Hepatocyte (in vitro differentiated cells): ENCODE measurements at regions not wholly inside any gene's neighbourhood (a gene's known extent, or its start where the extent isn't known, plus 50 kb on each side); places are given as distances from the start of the nearest gene placed in this dataset.

Experiments used
- DNase-seq: peaks from one replicate; pipeline ENCODE4 v3.0.0-alpha.2; 2016; ENCODE audit warnings: low spot score
- H2AFZ ChIP-seq: fragments of 200-600 bp; sonication (generic); 2 replicates; pipeline ENCODE4 v1.6.0; 2016; ENCODE audit warnings: antibody characterized with exemption, mild to moderate bottlenecking
- H3K27ac ChIP-seq: fragments of 200-600 bp; sonication (generic); 2 replicates; pipeline ENCODE4 v1.5.1; 2016; ENCODE audit warnings: mild to moderate bottlenecking
- H3K27me3 ChIP-seq: fragments of 200-600 bp; sonication (generic); 2 replicates; pipeline ENCODE4 v1.6.1; 2016
- H3K36me3 ChIP-seq: fragments of 200-600 bp; sonication (generic); replicated peaks from 2 replicates; pipeline ENCODE4 v1.5.1; 2016; ENCODE audit warnings: low read depth; ENCODE audit not compliant: insufficient read depth
- H3K4me1 ChIP-seq: fragments of 200-600 bp; sonication (generic); 2 replicates; pipeline ENCODE4 v1.5.1; 2016; ENCODE audit warnings: mild to moderate bottlenecking, moderate library complexity; ENCODE audit not compliant: insufficient read depth
- H3K4me2 ChIP-seq: fragments of 200-600 bp; sonication (generic); 2 replicates; pipeline ENCODE4 v1.6.0; 2016
- H3K4me3 ChIP-seq: fragments of 200-600 bp; sonication (generic); 2 replicates; pipeline ENCODE4 v1.5.1; 2016; ENCODE audit warnings: mild to moderate bottlenecking
- H3K79me2 ChIP-seq: fragments of 200-600 bp; sonication (generic); 2 replicates; pipeline ENCODE4 v1.6.0; 2017; ENCODE audit warnings: mild to moderate bottlenecking
- H3K9me2 ChIP-seq: fragments of 200-600 bp; sonication (generic); replicated peaks from 2 replicates; pipeline ENCODE4 v1.6.0; 2017; ENCODE audit warnings: mild to moderate bottlenecking; ENCODE audit not compliant: insufficient read depth
- H3K9me3 ChIP-seq: fragments of 200-600 bp; sonication (generic); 2 replicates; pipeline ENCODE4 v1.5.1; 2016; ENCODE audit warnings: low read depth, mild to moderate bottlenecking
- H4K20me1 ChIP-seq: fragments of 200-600 bp; sonication (generic); 2 replicates; pipeline ENCODE4 v1.6.0; 2016; ENCODE audit warnings: mild to moderate bottlenecking; ENCODE audit not compliant: insufficient read depth, poor library complexity, severe bottlenecking
- CTCF ChIP-seq: fragments of 200-600 bp; sonication (generic); IDR thresholded peaks from 2 replicates; pipeline ENCODE4 v1.5.1; 2016; ENCODE audit warnings: antibody characterized with exemption, mild to moderate bottlenecking; ENCODE audit not compliant: poor library complexity
- EZH2 ChIP-seq: fragments of 200-600 bp; sonication (generic); IDR thresholded peaks from 2 replicates; pipeline ENCODE4 v1.6.1; 2016; ENCODE audit warnings: antibody characterized with exemption, mild to moderate bottlenecking, borderline replicate concordance
- EZH2phosphoT487 ChIP-seq: fragments of 200-600 bp; sonication (generic); IDR thresholded peaks from one replicate; pipeline ENCODE4 v1.6.1; 2018; ENCODE audit warnings: antibody characterized with exemption, mild to moderate bottlenecking, low read depth, moderate library complexity; ENCODE audit not compliant: unreplicated experiment, severe bottlenecking
- WGBS: methylation state at CpG from one replicate; pipeline ENCODE4 v1.1.6; 2016; ENCODE audit warnings: low lambda C conversion rate; ENCODE audit errors: missing lambda C conversion rate; 5-methylcytosine and 5-hydroxymethylcytosine counted together

- no peaks in the 10 kb centered on the region for H3K9me3 ChIP-seq
- TF ChIP-seq EZH2, result no peak
- no peak for TF ChIP-seq EZH2phosphoT487
- no peak for TF ChIP-seq CTCF
- no peak overlapping the region for H3K4me2 ChIP-seq
- H3K4me1 ChIP-seq, result peaks cover under 1% of the 10 kb centered on the region
- no peaks in the 10 kb centered on the region for H3K79me2 ChIP-seq
- H3K27me3 ChIP-seq, result no peaks in the 10 kb centered on the region
- no peaks in the 10 kb centered on the region for H3K9me2 ChIP-seq
- H3K27ac ChIP-seq, result no peak overlapping the region
- H2AFZ ChIP-seq, result no peak overlapping the region
- H3K4me3 ChIP-seq, result no peak overlapping the region
- no peaks in the 10 kb centered on the region for H3K36me3 ChIP-seq
- H4K20me1 ChIP-seq, result no peaks in the 10 kb centered on the region
- no peak for DNase-seq
Measured at GRCh38 chr20:47927944-47928343, 142.7 kb upstream of the SULF2 start.

GRCh38 chr20:47927385-47927851 lies 142.1 kb upstream of the SULF2 start:
- no peaks in the 10 kb centered on the region for H3K27me3 ChIP-seq
- DNase-seq, result no peak
- H3K9me2 ChIP-seq, result no peaks in the 10 kb centered on the region
- TF ChIP-seq EZH2, result no peak
- TF ChIP-seq CTCF, result no peak
- TF ChIP-seq EZH2phosphoT487, result no peak
- H4K20me1 ChIP-seq, result no peaks in the 10 kb centered on the region
- H3K9me3 ChIP-seq, result no peaks in the 10 kb centered on the region
- 59% methylated on average over 5 of the region's 5 CpGs for WGBS
- no peak overlapping the region for H3K4me3 ChIP-seq
- no peak overlapping the region for H2AFZ ChIP-seq
- no peaks in the 10 kb centered on the region for H3K36me3 ChIP-seq
- H3K27ac ChIP-seq, result peak overlapping the region; percentile 6
- no peak overlapping the region for H3K4me2 ChIP-seq
- H3K79me2 ChIP-seq, result no peaks in the 10 kb centered on the region
- H3K4me1 ChIP-seq, result peaks cover 6% of the 10 kb centered on the region

- 95% methylated on average over 4 of the region's 4 CpGs for WGBS
- TF ChIP-seq EZH2phosphoT487, result no peak
- no peak for TF ChIP-seq CTCF
- no peak for TF ChIP-seq EZH2
- no peak for DNase-seq
- H3K36me3 ChIP-seq, result no peaks in the 10 kb centered on the region
- no peak overlapping the region for H3K4me3 ChIP-seq
- H3K27me3 ChIP-seq, result no peaks in the 10 kb centered on the region
- H3K4me2 ChIP-seq, result no peak overlapping the region
- no peaks in the 10 kb centered on the region for H4K20me1 ChIP-seq
- no peaks in the 10 kb centered on the region for H3K79me2 ChIP-seq
- H2AFZ ChIP-seq, result no peak overlapping the region
- H3K4me1 ChIP-seq, result peaks cover 11% of the 10 kb centered on the region
- H3K9me3 ChIP-seq, result no peaks in the 10 kb centered on the region
- H3K9me2 ChIP-seq, result no peaks in the 10 kb centered on the region
- peak overlapping the region; percentile 6 for H3K27ac ChIP-seq
Measured at GRCh38 chr20:47926731-47927130, 141.4 kb upstream of the SULF2 start.

- Histone ChIP-seq H2AFZ (no peak overlapping the region), H3K36me3 (no peaks in the 10 kb centered on the region), H3K9me3 (no peaks in the 10 kb centered on the region), H4K20me1 (no peaks in the 10 kb centered on the region), H3K4me2 (no peak overlapping the region), H3K79me2 (no peaks in the 10 kb centered on the region), H3K27me3 (no peaks in the 10 kb centered on the region), H3K27ac (no peak overlapping the region), H3K4me3 (no peak overlapping the region), H3K9me2 (no peaks in the 10 kb centered on the region), H3K4me1 (peaks cover 17% of the 10 kb centered on the region)
- WGBS, result 76% methylated on average over 3 of the region's 3 CpGs
- no peak for DNase-seq
- no peak for TF ChIP-seq EZH2
- no peak for TF ChIP-seq EZH2phosphoT487
- no peak for TF ChIP-seq CTCF
Measured at GRCh38 chr20:47925593-47925992, 140.3 kb upstream of the SULF2 start.
